Right lobe of liver (tissue), 6 donors: ENCODE measurements at regions not wholly inside any gene's neighbourhood (a gene's known extent, or its start where the extent isn't known, plus 50 kb on each side); places are given as distances from the start of the nearest gene placed in this dataset.

Source experiments
- ATAC-seq, 4 donors: fragments of 200-7000 bp; cut with Tn5 transposase; one replicate each; pipeline ENCODE4 v1.9.1; 2020; ENCODE audit warnings: mild to moderate bottlenecking in 4 of 4, moderate library complexity in 4 of 4
- DNase-seq, 3 donors: peaks; one replicate each; pipeline ENCODE4 v3.0.0-alpha.2; 2020
- H3K27ac ChIP-seq, 3 donors: fragments of 200-600 bp; one replicate each; pipeline ENCODE4 v1.8.0; 2022
- H3K27me3 ChIP-seq, 2 donors: fragments of 200-600 bp; one replicate each; pipeline ENCODE4 v1.8.0; 2022
- H3K36me3 ChIP-seq, 4 donors: fragments of 200-600 bp; sonication (generic) in 1 of 4; one replicate each; pipeline versions ENCODE4 v1.5.1 to v1.8.0; 2017 to 2022; ENCODE audit warnings: control low read depth in 1 of 4
- H3K4me1 ChIP-seq, 4 donors: fragments of 200-600 bp; sonication (generic) in 1 of 4; one replicate each; pipeline versions ENCODE4 v1.5.1 to v1.8.0; 2017 to 2022; ENCODE audit warnings: control low read depth in 1 of 4
- H3K4me3 ChIP-seq, 3 donors: fragments of 200-600 bp; one replicate each; pipeline ENCODE4 v1.8.0; 2022
- H3K9me3 ChIP-seq, 4 donors: fragments of 200-600 bp; sonication (generic) in 1 of 4; one replicate each; pipeline versions ENCODE4 v1.5.1 to v1.8.0; 2017 to 2022; ENCODE audit warnings: control low read depth in 1 of 4
- POLR2A ChIP-seq: fragments of 450-650 bp; IDR thresholded peaks from one replicate; pipeline ENCODE4 v1.6.1; 2017; ENCODE audit warnings: antibody characterized with exemption, mild to moderate bottlenecking
- WGBS: methylation state at CpG from one replicate; pipeline ENCODE4 v1.1.6; 2018; ENCODE audit warnings: low coverage, low lambda C conversion rate; ENCODE audit not compliant: insufficient coverage; ENCODE audit errors: missing lambda C conversion rate; 5-methylcytosine and 5-hydroxymethylcytosine counted together
- intact Hi-C, 2 donors: fragments of 100-400 bp; cut with DNase I; formaldehyde crosslinking; loops; one replicate each; pipeline versions ENCODE4 v1.11.2 to v1.14.1; 2022
- TF ChIP-seq, protein P1 (sequence below), 4 donors: fragments of 200-600 bp in 3 of 4; fragments of 450-650 bp in 1 of 4; IDR thresholded peaks; one replicate each; pipeline versions ENCODE4 v1.5.1 to v1.8.0; 2016 to 2022; ENCODE audit warnings: antibody characterized with exemption in 4 of 4, mild to moderate bottlenecking in 2 of 4
- donor health status: DM: no; HTN: yes; CAD: no.
- donor health status: DM: no; HTN: no; CAD: no.
- donor health status: DM: no; HTN: no; CAD: no.
- donor health status: DM: no; HTN: yes; CAD: no.
- donor health status: DM: no; HTN: yes; CAD: no.

DNA sequence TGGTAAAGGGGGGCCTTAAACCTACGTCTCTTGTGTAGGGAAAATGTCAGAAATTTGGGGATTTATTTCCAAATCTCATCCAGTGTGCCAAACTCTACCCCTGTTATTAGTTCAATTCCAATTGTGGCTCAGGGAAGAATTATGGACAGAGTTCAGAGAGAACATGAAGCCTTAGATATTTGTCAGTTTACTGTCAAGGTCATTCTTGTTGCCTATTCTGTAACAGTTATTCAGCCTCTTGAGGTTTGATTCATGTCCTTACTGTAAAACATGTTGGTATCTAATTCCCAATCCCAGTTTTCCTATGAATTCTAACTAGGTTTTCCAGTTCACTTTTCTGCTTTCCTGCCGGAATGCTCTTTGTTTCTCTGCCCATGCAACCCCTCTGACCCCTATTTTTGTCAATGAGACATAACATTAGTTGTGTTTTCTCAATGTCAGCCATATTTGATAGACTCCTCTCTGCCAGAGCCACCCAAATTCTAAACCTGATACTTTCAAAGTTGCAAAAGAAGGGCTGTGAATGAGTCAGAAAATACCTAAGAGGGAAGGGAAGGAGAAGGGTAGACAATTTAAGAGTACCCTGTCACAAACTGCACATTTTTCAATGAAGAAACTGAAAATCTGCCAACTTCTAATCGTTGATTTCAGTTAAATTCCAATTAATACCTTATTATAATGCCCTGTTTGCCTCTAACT is 52.4 kb downstream of the ATOSA start:
- ATAC-seq = no peak
- WGBS = 96% methylated on average over 2 of the region's 3 CpGs
- Histone ChIP-seq H3K4me1 (peaks cover 0 to 25% (median 9%) of the 10 kb centered on the region in 4 donors), H3K27ac (no peak overlapping the region), H3K27me3 (no peaks in the 10 kb centered on the region), H3K4me3 (no peak overlapping the region), H3K36me3 (peaks cover 0 to 3% (median 0%) of the 10 kb centered on the region in 4 donors), H3K9me3 (no peaks in the 10 kb centered on the region)
- TF ChIP-seq, protein P1, sequence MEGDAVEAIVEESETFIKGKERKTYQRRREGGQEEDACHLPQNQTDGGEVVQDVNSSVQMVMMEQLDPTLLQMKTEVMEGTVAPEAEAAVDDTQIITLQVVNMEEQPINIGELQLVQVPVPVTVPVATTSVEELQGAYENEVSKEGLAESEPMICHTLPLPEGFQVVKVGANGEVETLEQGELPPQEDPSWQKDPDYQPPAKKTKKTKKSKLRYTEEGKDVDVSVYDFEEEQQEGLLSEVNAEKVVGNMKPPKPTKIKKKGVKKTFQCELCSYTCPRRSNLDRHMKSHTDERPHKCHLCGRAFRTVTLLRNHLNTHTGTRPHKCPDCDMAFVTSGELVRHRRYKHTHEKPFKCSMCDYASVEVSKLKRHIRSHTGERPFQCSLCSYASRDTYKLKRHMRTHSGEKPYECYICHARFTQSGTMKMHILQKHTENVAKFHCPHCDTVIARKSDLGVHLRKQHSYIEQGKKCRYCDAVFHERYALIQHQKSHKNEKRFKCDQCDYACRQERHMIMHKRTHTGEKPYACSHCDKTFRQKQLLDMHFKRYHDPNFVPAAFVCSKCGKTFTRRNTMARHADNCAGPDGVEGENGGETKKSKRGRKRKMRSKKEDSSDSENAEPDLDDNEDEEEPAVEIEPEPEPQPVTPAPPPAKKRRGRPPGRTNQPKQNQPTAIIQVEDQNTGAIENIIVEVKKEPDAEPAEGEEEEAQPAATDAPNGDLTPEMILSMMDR (IDR thresholded peaks at IDR 0.05) = no peak
- no peak for TF ChIP-seq POLR2A
- intact Hi-C loops = no loop called here
- no peak for DNase-seq

DNA sequence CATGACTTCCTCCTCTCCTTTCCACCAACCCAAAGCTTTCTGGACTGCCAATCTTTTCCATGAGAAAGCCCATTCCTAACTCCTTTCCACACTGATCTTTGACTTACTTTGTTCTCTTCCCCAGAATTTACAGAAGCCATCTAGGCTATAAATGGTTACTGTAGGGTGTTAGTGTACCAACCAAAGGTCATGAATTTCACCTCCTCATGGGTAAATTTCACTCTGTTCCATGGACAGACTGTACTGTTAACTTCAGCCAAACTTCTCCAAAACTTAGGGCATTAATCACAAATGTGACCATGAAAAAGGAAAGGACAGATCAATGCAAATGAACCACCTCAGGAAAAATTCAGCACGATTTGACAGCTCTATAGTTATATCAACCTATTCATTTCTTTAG is 54.9 kb downstream of the ATOSA start:
- 40% methylated on average over 1 of the region's 1 CpG for WGBS
- ATAC-seq (peak; percentile 63 to 80 (median 78)), DNase-seq (no peak)
- Histone ChIP-seq H3K27ac (peak overlapping the region in 1 of 3 donors; percentile 7), H3K36me3 (peaks cover 0 to 3% (median 0%) of the 10 kb centered on the region in 4 donors), H3K9me3 (no peaks in the 10 kb centered on the region), H3K27me3 (no peaks in the 10 kb centered on the region), H3K4me1 (peaks cover 0 to 25% (median 9%) of the 10 kb centered on the region in 4 donors), H3K4me3 (no peak overlapping the region)
- intact Hi-C loops = no loop called here
- TF ChIP-seq, protein P1 (IDR thresholded peaks at IDR 0.05) = no peak
- TF ChIP-seq POLR2A = no peak

DNA sequence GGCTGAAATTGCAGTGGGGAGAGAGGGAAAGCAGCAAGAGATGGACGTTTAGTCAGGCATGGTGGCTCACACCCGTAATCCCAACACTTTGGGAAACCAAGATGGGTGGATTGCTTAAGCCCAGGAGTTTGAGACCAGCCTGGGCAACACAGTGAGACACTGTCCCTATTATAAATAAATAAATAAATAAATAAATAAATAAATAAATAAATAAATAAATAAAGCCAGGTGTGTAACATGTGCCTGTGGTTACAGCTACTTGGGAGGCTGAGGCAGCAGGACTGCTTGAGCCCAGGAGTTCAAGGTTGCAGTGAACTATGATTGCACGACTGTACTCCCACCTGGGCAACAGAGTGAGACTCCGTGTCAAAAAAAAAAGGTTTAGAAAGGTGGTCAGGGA is 54.0 kb upstream of the ARPP19 start:
- WGBS = 91% methylated on average over 3 of the region's 4 CpGs
- Histone ChIP-seq H3K27me3 (no peaks in the 10 kb centered on the region), H3K4me3 (no peak overlapping the region), H3K27ac (no peak overlapping the region), H3K4me1 (peaks cover 0 to 25% (median 9%) of the 10 kb centered on the region in 4 donors), H3K36me3 (peaks cover 0 to 3% (median 0%) of the 10 kb centered on the region in 4 donors), H3K9me3 (no peaks in the 10 kb centered on the region)
- intact Hi-C loops = no loop called here
- TF ChIP-seq, protein P1 (IDR thresholded peaks at IDR 0.05) = no peak
- no peak for TF ChIP-seq POLR2A
- ATAC-seq = no peak
- no peak for DNase-seq

- H3K4me1 ChIP-seq = peaks cover 0 to 19% (median 9%) of the 10 kb centered on the region in 4 donors
- peaks cover 0 to 12% (median 0%) of the 10 kb centered on the region in 4 donors for H3K36me3 ChIP-seq
- 92% methylated on average over 2 of the region's 4 CpGs for WGBS
- H3K27me3 ChIP-seq = no peaks in the 10 kb centered on the region
- intact Hi-C loops = no loop called here
- no peak for TF ChIP-seq POLR2A
- TF ChIP-seq, protein P1 (IDR thresholded peaks at IDR 0.05) = no peak
- no peak for DNase-seq
- H3K27ac ChIP-seq = no peak overlapping the region
- H3K4me3 ChIP-seq = no peak overlapping the region
- ATAC-seq = no peak
- no peaks in the 10 kb centered on the region for H3K9me3 ChIP-seq
These were observed 51.7 kb upstream of the ARPP19 start for GRCh38 chr15:52620496-52620895.
